ENCODE measurements at regions not wholly inside any gene's neighbourhood (a gene's known extent, or its start where the extent isn't known, plus 50 kb on each side); places are given as distances from the start of the nearest gene placed in this dataset.

DNA sequence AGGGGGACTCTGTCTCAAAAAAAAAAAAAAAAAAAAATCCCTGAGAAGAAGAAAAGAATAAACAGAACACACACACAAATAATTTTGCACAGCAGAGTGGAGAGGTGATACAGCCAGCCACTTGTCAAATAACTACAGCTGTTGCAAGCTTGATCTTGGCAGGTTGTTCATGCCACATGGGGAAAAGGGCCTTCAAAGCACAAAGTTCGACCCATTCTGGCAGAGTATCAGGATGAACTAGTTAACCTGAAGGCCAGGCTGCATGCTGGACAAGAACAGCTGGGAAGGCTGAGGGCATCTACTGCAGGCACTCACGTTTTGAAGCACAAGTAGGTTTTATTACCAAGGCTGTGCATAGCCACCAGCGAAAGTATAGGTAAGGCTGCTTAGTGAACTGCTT is 104.1 kb downstream of the KCTD15 start:
- TF ChIP-seq, protein P1, sequence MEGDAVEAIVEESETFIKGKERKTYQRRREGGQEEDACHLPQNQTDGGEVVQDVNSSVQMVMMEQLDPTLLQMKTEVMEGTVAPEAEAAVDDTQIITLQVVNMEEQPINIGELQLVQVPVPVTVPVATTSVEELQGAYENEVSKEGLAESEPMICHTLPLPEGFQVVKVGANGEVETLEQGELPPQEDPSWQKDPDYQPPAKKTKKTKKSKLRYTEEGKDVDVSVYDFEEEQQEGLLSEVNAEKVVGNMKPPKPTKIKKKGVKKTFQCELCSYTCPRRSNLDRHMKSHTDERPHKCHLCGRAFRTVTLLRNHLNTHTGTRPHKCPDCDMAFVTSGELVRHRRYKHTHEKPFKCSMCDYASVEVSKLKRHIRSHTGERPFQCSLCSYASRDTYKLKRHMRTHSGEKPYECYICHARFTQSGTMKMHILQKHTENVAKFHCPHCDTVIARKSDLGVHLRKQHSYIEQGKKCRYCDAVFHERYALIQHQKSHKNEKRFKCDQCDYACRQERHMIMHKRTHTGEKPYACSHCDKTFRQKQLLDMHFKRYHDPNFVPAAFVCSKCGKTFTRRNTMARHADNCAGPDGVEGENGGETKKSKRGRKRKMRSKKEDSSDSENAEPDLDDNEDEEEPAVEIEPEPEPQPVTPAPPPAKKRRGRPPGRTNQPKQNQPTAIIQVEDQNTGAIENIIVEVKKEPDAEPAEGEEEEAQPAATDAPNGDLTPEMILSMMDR (conservative IDR thresholded peaks at IDR 0.05; ENCODE audit: low read depth, low read length), result no peak
- DNase-seq (ENCODE audit: low read depth), result no peak
- no peak overlapping the region for H3K4me3 ChIP-seq (ENCODE audit: low read length)

DNA sequence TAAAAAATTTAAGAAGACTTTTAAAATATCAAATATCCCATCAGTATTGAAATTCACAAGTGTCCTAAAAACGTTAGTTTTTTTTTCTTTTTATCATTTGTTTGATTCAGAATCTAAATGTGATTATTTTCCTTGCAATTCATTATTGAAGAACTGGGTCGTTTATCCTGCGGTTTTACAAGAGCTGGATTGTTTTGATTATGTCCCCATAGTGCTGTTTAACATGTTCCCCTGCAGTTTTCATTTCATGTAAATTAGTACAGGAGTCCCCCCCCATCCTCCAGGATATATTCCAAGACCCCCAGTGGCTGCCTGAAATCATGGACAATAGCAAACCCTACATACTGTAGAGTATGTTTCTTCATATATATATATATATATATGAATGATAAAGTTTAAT is 105.7 kb downstream of the KCTD15 start:
- H3K4me3 ChIP-seq (ENCODE audit: low read length), result no peak overlapping the region
- TF ChIP-seq, protein P1 (conservative IDR thresholded peaks at IDR 0.05; ENCODE audit: low read depth, low read length), result no peak
- DNase-seq (ENCODE audit: low read depth), result no peak

DNA sequence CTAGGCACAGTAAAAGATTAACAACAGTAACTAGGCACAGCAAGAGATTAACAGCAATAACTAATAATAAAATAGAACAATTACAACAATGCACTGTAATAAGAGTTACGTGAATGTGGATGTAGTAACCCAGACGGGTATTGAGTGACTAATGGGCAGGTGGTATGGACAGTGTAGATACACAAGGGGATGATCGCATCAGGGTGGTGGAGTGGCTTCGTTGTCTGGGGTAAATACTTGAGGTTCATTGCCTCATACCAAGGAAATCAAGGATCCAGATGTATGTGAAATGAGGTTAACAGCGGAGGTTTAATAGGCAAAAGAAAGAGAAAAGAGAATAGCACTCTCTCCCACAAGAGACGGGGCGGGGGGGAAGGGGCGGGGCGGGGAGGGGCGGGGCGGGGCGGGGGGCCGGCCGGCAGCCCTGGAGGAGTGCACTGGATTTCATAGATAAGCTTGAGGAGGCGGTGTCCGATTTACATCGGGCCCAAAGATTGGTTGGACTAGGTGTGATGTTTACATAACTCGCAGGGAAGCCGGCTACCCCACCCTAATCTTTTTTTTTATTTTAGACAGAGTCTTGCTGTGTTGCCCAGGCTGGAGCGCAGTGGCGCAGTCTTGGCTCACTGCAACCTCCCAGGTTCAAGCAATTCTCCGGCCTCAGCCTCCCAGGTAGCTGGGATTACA is 106.3 kb downstream of the KCTD15 start:
- no peak for DNase-seq (ENCODE audit: low read depth)
- TF ChIP-seq, protein P1 (conservative IDR thresholded peaks at IDR 0.05; ENCODE audit: low read depth, low read length), result no peak
- no peak overlapping the region for H3K4me3 ChIP-seq (ENCODE audit: low read length)

DNA sequence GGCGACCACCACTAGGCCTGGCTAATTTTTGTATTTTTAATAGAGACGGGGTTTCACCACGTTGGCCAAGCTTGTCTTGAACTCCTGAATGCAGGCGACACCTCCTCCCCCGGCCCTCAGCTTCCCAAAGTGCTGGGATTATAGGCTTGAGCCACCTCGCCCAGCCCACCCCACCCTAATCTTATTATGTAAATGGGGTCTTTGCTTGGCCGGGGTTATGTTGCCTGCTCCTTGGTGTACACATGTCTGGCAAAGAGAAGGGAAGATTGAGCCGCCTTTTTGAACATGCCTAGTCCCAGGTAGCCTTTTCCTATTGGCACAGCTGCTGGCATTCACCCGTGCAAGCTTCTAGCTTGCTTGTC is 106.8 kb downstream of the KCTD15 start:
- no peak overlapping the region for H3K4me3 ChIP-seq (ENCODE audit: low read length)
- DNase-seq (ENCODE audit: low read depth), result no peak
- TF ChIP-seq, protein P1 (conservative IDR thresholded peaks at IDR 0.05; ENCODE audit: low read depth, low read length), result no peak

DNA sequence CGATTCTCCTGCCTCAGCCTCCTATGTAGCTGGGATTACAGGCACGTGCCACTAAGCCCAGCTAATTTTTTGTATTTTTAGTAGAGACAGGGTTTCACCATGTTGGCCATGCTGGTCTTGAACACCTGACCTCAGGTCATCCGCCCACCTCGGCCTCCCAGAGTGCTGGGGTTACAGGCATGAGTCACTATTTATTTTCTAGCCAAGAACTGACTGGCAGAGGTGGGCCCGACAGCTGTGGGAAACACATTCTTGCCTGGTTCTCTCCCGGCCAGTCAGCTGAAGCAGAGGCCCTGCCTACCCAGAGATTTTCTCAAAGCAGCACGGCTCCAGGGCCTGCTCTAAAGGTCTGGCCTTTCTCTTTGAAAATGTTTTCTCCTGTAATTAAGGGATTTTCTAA is 108.0 kb downstream of the KCTD15 start:
- TF ChIP-seq, protein P1 (conservative IDR thresholded peaks at IDR 0.05; ENCODE audit: low read depth, low read length), result no peak
- DNase-seq (ENCODE audit: low read depth), result no peak
- H3K4me3 ChIP-seq (ENCODE audit: low read length), result no peak overlapping the region

DNA sequence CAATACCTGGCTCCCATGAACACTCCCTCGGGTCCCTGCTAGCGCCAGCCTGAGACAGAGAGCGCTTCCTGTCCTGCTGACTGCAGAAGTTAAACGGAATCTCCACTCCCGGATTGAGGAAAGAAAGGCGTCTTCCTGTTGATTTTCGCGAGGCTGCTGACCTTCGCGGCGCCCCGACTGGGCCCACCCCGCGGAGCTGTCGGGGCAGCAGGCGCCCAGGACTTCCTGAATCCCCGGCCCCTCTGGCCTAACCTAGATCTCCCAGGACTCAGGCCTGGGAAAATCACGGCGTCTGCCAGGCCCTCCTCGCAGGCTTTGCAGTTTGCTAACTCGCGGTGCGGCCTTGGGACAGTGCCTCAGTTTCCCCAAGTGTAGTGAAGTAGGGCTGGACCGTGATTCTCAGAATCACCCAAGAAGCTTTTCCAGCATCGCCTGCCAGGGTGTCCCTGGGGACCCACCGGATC is 108.8 kb downstream of the KCTD15 start:
- TF ChIP-seq, protein P1 (conservative IDR thresholded peaks at IDR 0.05; ENCODE audit: low read depth, low read length), result no peak

DNA sequence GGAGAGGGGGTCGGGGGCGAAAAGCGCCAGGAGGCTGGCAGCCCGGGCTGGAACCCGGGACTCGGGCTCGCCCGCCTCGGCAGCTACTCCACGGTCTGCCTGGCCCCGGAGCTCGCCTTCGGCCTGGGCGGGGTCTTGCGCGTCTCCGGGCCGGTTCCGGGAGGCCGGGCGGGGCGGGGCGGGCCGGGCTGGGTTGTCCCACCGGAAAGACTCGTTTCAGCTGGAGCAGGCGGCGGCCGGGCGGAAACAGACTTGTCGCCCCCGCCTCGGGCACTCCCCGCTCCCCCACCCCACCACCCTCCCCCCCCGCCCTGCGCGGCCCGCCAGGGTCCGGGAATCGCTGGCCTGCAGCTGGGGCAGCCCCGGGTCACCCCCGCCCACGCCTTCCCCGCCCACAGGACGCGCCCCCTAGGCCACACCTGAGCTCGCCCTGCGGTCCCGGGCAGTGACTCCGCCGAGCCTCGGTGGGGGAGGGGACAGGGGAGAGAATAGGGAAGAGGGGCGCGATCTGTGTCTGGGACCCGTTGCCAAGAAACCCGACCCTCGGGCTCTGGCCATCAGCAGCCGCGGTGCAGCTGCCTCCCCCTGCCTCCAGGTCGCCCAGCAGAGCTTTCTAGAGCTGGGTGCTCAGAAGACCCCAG is 109.4 kb downstream of the KCTD15 start:
- H3K4me3 ChIP-seq (ENCODE audit: low read length), result no peak overlapping the region
- no peak for DNase-seq (ENCODE audit: low read depth)
- TF ChIP-seq, protein P1 (conservative IDR thresholded peaks at IDR 0.05; ENCODE audit: low read depth, low read length), result no peak

More for the DNA sequence above, 108.8 kb downstream of the KCTD15 start:
- DNase-seq (ENCODE audit: low read depth), result no peak
- H3K4me3 ChIP-seq (ENCODE audit: low read length), result no peak overlapping the region
